ENCODE measurements at regions not wholly inside any gene's neighbourhood (a gene's known extent, or its start where the extent isn't known, plus 50 kb on each side); places are given as distances from the start of the nearest gene placed in this dataset.

DNA sequence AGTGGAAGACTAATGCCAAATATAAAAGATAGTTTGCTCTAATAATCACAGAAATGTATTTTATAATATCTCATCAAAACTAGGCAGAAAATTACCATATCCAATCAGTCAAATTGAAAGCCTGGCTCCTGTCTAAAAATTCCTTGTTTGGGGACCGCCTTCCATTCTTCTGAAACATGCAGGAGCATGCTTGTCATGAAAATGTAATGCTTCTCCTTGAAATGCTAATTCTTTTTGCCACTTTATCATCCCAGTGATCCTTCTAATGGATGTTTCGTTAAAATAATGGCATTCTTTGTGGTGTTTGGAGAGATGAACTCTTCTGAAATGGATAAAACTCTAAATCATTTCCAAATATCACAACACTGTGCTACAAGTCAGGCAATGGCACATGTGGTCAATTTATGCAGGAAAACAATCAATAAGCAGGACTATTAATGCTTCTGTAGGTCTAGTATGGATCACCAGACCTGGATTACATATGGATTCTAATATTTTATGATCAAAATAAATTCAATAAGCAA lies 1039.1 kb upstream of the NXPH2 start:
- H3K27me3 ChIP-seq (ENCODE audit: control insufficient read depth, insufficient read depth, low read length), result no peaks in the 10 kb centered on the region
- no peaks in the 10 kb centered on the region for H3K36me3 ChIP-seq (ENCODE audit: control insufficient read depth, low read depth, low read length)
- H3K4me1 ChIP-seq (ENCODE audit: control insufficient read depth, low read depth, low read length), result no peaks in the 10 kb centered on the region
- no peak overlapping the region for H3K27ac ChIP-seq (ENCODE audit: low read length)
- H3K9me3 ChIP-seq (ENCODE audit: control insufficient read depth, low read depth, low read length), result no peaks in the 10 kb centered on the region
- no peak overlapping the region for H3K4me3 ChIP-seq (ENCODE audit: low read length)
- no peak overlapping the region for H3K9ac ChIP-seq (ENCODE audit: low read length)

DNA sequence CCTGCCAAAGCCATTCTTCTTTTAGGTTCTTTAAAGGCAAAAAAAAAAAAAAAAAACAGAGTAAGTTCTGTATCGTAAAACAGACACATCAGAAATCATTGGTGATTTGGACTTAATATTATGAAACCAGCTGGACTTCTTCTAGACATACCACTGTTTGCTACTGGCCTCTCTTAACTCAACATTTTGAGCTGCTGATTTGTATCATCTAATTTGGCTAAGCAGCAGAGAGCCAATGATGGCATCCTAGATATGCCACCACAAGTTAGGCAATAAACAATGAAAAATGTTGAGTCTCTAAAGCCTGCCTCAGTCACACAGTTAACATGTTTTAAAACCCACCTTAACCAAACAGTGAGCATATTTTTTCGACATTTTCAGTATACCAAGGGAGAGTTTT lies 1034.3 kb upstream of the NXPH2 start:
- Histone ChIP-seq H3K27ac (ENCODE audit: low read length) (no peak overlapping the region), H3K4me3 (ENCODE audit: low read length) (no peak overlapping the region), H3K4me1 (ENCODE audit: control insufficient read depth, low read depth, low read length) (no peaks in the 10 kb centered on the region), H3K9ac (ENCODE audit: low read length) (no peak overlapping the region), H3K9me3 (ENCODE audit: control insufficient read depth, low read depth, low read length) (no peaks in the 10 kb centered on the region), H3K36me3 (ENCODE audit: control insufficient read depth, low read depth, low read length) (no peaks in the 10 kb centered on the region), H3K27me3 (ENCODE audit: control insufficient read depth, insufficient read depth, low read length) (no peaks in the 10 kb centered on the region)

DNA sequence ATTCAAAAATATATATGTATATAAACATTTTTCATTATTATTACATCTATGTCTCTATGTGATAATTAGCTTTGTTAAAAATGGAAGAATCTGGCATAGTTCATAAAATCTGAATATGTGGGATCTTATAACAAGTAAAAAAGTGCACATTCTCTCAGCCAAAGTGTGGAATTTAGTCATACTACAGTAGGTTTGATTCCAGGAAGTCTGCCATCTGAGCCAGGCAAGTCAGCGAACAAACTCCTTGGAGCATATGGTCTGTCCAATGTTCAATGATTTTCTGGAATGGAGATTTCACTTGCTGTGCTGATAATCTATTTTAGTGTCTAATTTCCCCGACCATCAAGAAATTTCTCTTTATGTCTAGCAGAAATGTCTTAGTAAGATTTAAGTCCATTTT lies 1033.2 kb upstream of the NXPH2 start:
- H3K4me3 ChIP-seq (ENCODE audit: low read length), result no peak overlapping the region
- no peaks in the 10 kb centered on the region for H3K9me3 ChIP-seq (ENCODE audit: control insufficient read depth, low read depth, low read length)
- H3K4me1 ChIP-seq (ENCODE audit: control insufficient read depth, low read depth, low read length), result no peaks in the 10 kb centered on the region
- H3K9ac ChIP-seq (ENCODE audit: low read length), result no peak overlapping the region
- no peaks in the 10 kb centered on the region for H3K36me3 ChIP-seq (ENCODE audit: control insufficient read depth, low read depth, low read length)
- no peak overlapping the region for H3K27ac ChIP-seq (ENCODE audit: low read length)
- H3K27me3 ChIP-seq (ENCODE audit: control insufficient read depth, insufficient read depth, low read length), result no peaks in the 10 kb centered on the region

DNA sequence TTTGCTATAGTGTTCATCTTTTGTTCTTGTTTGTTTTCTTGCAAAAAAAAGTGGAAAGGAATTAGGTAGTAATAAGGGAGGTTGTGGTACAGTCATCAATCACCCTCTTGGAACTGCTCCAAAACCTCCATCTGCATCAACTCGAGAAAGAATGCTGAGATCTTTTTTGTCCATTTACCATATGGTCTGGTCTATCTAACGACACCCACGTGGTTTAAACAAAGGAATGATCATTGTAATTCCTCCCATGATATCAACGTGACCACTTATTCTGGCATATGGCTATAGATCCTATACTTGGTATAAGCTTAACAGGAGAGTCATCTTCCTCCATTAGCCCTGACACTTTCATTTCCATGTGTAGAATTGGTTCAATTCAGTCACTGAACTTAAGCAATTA lies 1025.3 kb upstream of the NXPH2 start:
- H3K27ac ChIP-seq (ENCODE audit: low read length), result no peak overlapping the region
- peaks cover 4% of the 10 kb centered on the region for H3K4me1 ChIP-seq (ENCODE audit: control insufficient read depth, low read depth, low read length)
- H3K9ac ChIP-seq (ENCODE audit: low read length), result no peak overlapping the region
- H3K36me3 ChIP-seq (ENCODE audit: control insufficient read depth, low read depth, low read length), result no peaks in the 10 kb centered on the region
- H3K27me3 ChIP-seq (ENCODE audit: control insufficient read depth, insufficient read depth, low read length), result no peaks in the 10 kb centered on the region
- no peak overlapping the region for H3K4me3 ChIP-seq (ENCODE audit: low read length)
- H3K9me3 ChIP-seq (ENCODE audit: control insufficient read depth, low read depth, low read length), result no peaks in the 10 kb centered on the region

GRCh38 chr2:139798391-139798790 lies 1018.2 kb upstream of the NXPH2 start:
- Histone ChIP-seq H3K9ac (ENCODE audit: low read length) (no peak overlapping the region), H3K36me3 (ENCODE audit: control insufficient read depth, low read depth, low read length) (no peaks in the 10 kb centered on the region), H3K27ac (ENCODE audit: low read length) (no peak overlapping the region)

DNA sequence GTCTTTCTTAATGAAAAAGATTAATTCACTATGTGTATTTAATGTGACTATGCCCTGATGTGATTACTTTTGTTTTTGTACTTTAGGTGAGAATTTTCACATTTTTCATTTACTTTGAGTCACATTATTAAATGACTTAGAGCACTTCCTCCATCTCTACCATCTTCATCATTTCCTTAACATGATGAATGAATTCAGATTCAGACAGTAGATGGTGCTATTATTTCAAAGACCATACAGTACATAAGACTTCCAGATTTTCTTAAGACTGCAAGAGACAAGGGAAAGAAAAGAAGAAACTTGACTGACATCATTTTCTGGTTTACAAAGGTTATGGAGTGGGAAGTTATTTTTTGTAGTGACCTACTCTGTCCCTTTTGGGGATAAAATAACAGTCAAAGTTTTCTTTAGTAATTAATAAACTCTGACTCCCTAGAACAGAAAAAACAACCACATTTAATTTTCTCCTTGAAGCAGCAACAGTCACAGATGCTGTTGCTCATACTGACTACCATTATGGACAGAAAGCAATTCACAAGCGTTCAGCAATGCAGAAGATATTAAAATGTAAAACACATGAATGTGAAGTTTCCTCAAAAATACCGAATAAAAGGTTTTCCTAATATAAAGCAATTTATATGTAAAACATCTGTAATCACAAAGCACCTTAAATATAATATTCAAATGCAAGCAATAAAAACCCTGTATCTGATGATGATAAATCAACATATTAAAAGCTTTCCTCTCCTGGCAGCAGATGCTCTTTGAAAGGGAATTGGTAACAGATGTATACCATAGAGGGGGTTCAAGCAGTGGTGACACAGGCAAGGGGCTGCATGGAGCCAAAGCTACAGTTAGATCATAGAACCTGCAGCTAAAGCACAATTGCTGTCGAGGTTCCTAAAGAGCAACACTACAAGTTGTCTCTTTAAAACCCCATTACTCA lies 1010.9 kb upstream of the NXPH2 start:
- no peak overlapping the region for H3K9ac ChIP-seq (ENCODE audit: low read length)
- no peaks in the 10 kb centered on the region for H3K9me3 ChIP-seq (ENCODE audit: control insufficient read depth, low read depth, low read length)
- no peak overlapping the region for H3K4me3 ChIP-seq (ENCODE audit: low read length)
- no peaks in the 10 kb centered on the region for H3K36me3 ChIP-seq (ENCODE audit: control insufficient read depth, low read depth, low read length)
- H3K27me3 ChIP-seq (ENCODE audit: control insufficient read depth, insufficient read depth, low read length), result no peaks in the 10 kb centered on the region
- H3K27ac ChIP-seq (ENCODE audit: low read length), result no peak overlapping the region
- no peaks in the 10 kb centered on the region for H3K4me1 ChIP-seq (ENCODE audit: control insufficient read depth, low read depth, low read length)

More at GRCh38 chr2:139798391-139798790, 1018.2 kb upstream of the NXPH2 start:
- Histone ChIP-seq H3K4me3 (ENCODE audit: low read length) (no peak overlapping the region), H3K27me3 (ENCODE audit: control insufficient read depth, insufficient read depth, low read length) (no peaks in the 10 kb centered on the region), H3K4me1 (ENCODE audit: control insufficient read depth, low read depth, low read length) (peaks cover 7% of the 10 kb centered on the region), H3K9me3 (ENCODE audit: control insufficient read depth, low read depth, low read length) (no peaks in the 10 kb centered on the region)

DNA sequence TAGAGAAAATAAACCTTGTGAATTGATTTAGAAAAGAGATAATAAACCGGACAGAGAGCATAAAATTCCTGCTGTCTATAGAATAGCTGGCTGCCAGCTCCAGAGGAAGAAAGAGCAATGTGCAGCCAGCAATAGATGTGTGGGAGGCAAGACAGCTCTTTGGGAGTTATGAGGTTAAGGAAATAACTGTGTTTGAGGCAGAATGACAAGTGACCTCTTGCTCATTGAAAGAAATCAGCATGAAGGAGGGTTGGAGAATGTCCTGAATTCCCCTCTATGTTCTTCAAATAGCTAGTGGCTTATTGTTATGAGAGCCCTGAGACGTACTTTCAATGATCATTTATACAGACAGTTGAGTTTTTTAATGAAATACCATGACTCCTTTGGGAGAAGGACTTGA lies 1009.9 kb upstream of the NXPH2 start:
- no peaks in the 10 kb centered on the region for H3K9me3 ChIP-seq (ENCODE audit: control insufficient read depth, low read depth, low read length)
- H3K9ac ChIP-seq (ENCODE audit: low read length), result no peak overlapping the region
- H3K36me3 ChIP-seq (ENCODE audit: control insufficient read depth, low read depth, low read length), result no peaks in the 10 kb centered on the region
- no peak overlapping the region for H3K27ac ChIP-seq (ENCODE audit: low read length)
- H3K4me3 ChIP-seq (ENCODE audit: low read length), result no peak overlapping the region
- H3K4me1 ChIP-seq (ENCODE audit: control insufficient read depth, low read depth, low read length), result no peaks in the 10 kb centered on the region
- H3K27me3 ChIP-seq (ENCODE audit: control insufficient read depth, insufficient read depth, low read length), result no peaks in the 10 kb centered on the region

DNA sequence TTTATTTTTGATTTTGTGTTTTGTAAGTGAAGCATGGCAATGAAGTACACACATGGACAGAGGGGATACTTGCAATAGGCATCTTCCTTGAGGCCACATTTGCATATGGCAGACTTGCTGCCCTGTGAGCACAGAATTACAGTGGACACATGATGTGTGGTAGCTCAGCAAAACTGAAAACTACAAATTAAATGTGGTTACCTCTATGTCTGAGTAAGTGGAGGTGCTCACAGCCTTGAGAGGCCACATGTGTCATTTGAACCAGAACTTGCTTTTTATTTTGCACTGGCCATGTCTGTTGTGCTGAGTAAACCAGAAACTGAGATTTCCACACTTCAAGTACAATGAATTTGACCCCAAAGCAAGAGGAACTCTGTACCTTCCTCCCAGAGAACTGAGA lies 998.5 kb upstream of the NXPH2 start:
- H3K4me3 ChIP-seq (ENCODE audit: low read length), result no peak overlapping the region
- H3K4me1 ChIP-seq (ENCODE audit: control insufficient read depth, low read depth, low read length), result no peaks in the 10 kb centered on the region

DNA sequence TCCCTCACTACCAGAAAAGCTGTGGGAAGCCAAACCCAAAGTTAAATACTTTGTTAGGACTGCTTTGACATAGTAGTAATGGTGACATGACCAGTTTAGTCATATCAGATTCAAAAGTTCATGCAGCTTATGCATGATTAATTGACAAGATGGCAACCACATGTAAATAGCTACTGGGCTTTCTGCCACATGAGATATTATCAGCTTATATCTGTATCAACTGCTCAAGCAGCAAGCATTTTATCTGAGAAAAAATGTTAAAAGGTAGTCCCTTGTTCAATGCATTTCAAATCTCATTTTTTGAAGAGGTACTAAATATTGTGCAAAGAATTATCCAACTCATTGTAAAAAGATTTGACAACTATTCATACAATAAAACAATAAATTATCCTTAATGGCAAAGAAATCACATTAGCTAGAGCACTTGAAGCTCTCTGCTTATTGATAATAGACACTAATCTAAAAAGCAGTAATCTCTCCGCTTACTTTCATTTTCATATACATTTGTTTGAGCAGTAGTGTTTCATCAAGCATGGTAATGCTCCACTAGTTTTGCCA lies 993.6 kb upstream of the NXPH2 start:
- no peak overlapping the region for H3K9ac ChIP-seq (ENCODE audit: low read length)
- no peaks in the 10 kb centered on the region for H3K27me3 ChIP-seq (ENCODE audit: control insufficient read depth, insufficient read depth, low read length)
- no peaks in the 10 kb centered on the region for H3K4me1 ChIP-seq (ENCODE audit: control insufficient read depth, low read depth, low read length)
- H3K27ac ChIP-seq (ENCODE audit: low read length), result no peak overlapping the region
- H3K4me3 ChIP-seq (ENCODE audit: low read length), result no peak overlapping the region
- no peaks in the 10 kb centered on the region for H3K36me3 ChIP-seq (ENCODE audit: control insufficient read depth, low read depth, low read length)
- H3K9me3 ChIP-seq (ENCODE audit: control insufficient read depth, low read depth, low read length), result no peaks in the 10 kb centered on the region

More for the DNA sequence above, 998.5 kb upstream of the NXPH2 start:
- Histone ChIP-seq H3K9me3 (ENCODE audit: control insufficient read depth, low read depth, low read length) (no peaks in the 10 kb centered on the region), H3K9ac (ENCODE audit: low read length) (no peak overlapping the region), H3K27me3 (ENCODE audit: control insufficient read depth, insufficient read depth, low read length) (no peaks in the 10 kb centered on the region), H3K27ac (ENCODE audit: low read length) (no peak overlapping the region), H3K36me3 (ENCODE audit: control insufficient read depth, low read depth, low read length) (no peaks in the 10 kb centered on the region)

DNA sequence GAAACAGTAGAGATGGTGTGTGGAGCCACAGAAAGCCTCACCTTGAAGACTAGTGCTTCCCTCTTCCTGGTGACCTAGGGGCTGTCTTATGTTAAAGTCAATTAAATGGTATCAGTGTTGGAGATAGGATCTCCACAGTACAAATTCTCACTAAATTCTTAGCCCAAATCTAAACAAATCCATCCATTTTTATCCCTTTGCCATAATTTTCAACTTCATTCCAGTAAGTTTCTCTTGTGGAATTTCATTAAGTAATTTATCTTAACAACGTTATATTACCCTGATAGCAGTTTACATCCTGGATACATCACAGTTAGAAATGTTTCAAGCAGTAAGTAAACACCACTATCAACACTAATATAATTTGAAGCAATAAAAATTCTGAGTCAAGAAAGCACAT lies 989.4 kb upstream of the NXPH2 start:
- Histone ChIP-seq H3K4me1 (ENCODE audit: control insufficient read depth, low read depth, low read length) (no peaks in the 10 kb centered on the region), H3K9ac (ENCODE audit: low read length) (no peak overlapping the region), H3K27me3 (ENCODE audit: control insufficient read depth, insufficient read depth, low read length) (no peaks in the 10 kb centered on the region), H3K4me3 (ENCODE audit: low read length) (no peak overlapping the region), H3K27ac (ENCODE audit: low read length) (no peak overlapping the region), H3K9me3 (ENCODE audit: control insufficient read depth, low read depth, low read length) (no peaks in the 10 kb centered on the region), H3K36me3 (ENCODE audit: control insufficient read depth, low read depth, low read length) (no peaks in the 10 kb centered on the region)

GRCh38 chr2:139763705-139764104 lies 983.5 kb upstream of the NXPH2 start:
- Histone ChIP-seq H3K36me3 (ENCODE audit: control insufficient read depth, low read depth, low read length) (no peaks in the 10 kb centered on the region), H3K9me3 (ENCODE audit: control insufficient read depth, low read depth, low read length) (no peaks in the 10 kb centered on the region), H3K27me3 (ENCODE audit: control insufficient read depth, insufficient read depth, low read length) (no peaks in the 10 kb centered on the region), H3K9ac (ENCODE audit: low read length) (no peak overlapping the region), H3K4me3 (ENCODE audit: low read length) (no peak overlapping the region), H3K4me1 (ENCODE audit: control insufficient read depth, low read depth, low read length) (no peaks in the 10 kb centered on the region), H3K27ac (ENCODE audit: low read length) (no peak overlapping the region)
